ENCODE measurements at regions not wholly inside any gene's neighbourhood (a gene's known extent, or its start where the extent isn't known, plus 50 kb on each side); places are given as distances from the start of the nearest gene placed in this dataset.

- no peak for DNase-seq
Observed at GRCh38 chr11:23688411-23688810, 808.4 kb upstream of the LUZP2 start.

GRCh38 chr11:23688835-23689234 is 808.0 kb upstream of the LUZP2 start:
- no peak for DNase-seq

GRCh38 chr11:23696688-23697415 is 800.0 kb upstream of the LUZP2 start:
- no peak for DNase-seq

DNA sequence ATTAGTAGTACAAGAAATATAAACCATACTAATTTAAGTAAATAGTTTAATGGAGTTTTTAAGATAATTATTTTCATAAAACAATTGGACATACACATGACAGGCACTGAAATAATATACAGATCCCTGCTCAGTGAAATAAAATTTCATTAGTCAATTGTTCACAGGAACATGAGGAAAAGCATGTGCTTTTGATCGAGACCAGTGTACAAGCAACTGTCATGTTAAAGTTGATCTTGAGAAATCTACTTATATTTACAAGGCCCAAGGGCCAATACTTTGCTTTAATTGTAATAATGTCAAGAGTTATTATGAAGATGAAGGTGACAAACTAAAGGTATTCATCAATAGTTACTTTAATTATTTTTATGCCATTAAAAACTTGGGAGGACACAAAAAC is 792.7 kb upstream of the LUZP2 start:
- DNase-seq = no peak

- no peak for DNase-seq
Observed at GRCh38 chr11:23711981-23712380, 784.9 kb upstream of the LUZP2 start.

DNA sequence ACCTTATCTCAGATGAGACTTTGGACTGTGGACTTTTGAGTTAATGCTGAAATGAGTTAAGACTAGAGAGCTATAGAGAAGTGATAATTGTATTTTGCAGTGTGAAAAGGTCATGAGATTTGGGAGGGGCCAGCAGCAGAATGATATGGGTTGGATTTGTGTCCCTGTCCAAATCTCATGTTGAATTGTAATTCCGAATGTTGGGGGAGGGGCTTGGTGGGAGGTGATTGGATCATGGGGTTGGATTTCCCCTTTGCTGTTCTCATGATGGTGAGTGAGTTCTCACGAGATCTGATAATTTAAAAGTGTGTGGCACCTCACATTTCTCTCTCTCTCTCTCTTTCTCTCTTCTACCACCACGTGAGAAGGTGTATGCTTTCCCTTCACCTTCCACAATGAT is 777.8 kb upstream of the LUZP2 start:
- DNase-seq = no peak

- DNase-seq = no peak
Observed at GRCh38 chr11:23723861-23724260, 773.0 kb upstream of the LUZP2 start.

- no peak for DNase-seq
Observed at GRCh38 chr11:23725752-23726151, 771.1 kb upstream of the LUZP2 start.

GRCh38 chr11:23727387-23727786 is 769.5 kb upstream of the LUZP2 start:
- no peak for DNase-seq

DNA sequence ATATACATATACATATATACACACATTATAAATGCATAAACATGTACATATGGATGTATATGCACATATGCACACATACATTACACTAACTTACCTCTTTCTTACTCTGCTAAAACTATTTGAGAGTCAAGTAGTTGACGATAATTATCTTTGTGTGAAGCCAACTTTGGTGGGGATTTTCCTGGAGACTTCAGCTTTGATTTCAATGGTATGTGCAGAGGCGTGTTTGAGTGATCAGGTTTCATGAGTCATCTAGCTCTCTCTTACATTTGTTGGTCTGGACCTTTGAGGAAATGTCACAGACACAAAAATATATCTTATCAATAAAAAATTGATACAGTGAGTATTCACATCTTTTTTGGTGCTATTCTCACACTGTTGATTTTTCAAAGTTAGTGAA is 769.1 kb upstream of the LUZP2 start:
- DNase-seq = no peak

DNA sequence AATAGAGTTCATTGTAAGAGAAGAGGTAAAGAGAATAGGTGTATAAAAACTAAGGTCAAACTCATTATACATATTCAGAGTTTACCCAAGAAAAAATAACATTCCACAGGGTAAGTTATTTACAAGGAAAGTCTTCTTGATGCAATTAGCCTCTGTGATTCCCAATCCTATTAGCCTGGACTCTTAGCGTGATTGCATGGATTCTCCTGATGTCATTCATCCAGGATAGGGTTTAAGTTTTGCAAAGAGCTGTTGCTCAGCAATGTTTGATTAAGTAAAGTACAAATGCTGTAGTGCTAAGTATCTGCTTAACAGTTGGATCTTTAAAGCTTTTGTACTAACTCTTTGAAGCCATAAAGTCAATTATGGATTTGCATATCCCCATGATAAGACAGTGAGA is 767.8 kb upstream of the LUZP2 start:
- DNase-seq = no peak

- no peak for DNase-seq
Observed at GRCh38 chr11:23730307-23730998, 766.4 kb upstream of the LUZP2 start.

DNA sequence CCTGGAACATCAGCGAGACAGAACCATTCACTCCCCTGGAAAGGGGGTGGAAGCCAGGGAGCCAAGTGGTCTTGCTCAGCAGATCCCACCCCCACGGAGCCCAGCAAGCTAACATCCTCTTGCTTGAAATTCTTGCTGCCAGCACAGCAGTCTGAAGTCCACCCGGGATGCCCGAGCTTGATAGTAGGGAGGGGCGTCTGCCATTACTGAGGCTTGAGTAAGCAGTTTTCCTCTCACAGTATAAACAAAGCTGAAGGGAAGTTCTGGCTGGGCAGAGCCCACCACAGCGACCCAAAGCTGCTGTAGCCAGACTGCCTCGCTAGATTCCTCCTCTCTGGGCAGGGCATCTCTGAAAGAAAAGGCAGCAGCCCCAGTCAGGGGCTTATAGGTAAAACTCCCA is 764.8 kb upstream of the LUZP2 start:
- DNase-seq = no peak

DNA sequence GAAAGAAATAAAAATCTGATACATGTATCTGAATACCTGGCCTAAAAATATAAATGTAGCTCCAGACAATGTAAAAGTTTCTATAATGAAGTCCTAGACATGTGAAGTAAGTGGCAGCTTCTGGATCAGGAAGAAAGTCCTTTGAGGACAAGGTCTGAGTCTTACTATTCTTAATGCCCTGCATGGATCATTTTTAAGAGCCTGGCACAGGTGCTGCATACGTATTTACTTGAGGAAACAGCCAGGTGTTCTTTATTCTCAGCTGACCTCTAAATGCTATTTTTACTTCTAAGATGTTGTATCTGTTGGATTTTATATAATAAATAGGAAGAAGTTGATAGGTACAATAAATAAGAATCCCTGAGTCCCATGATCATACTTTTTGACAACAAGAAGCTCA is 750.0 kb upstream of the LUZP2 start:
- DNase-seq = no peak

DNA sequence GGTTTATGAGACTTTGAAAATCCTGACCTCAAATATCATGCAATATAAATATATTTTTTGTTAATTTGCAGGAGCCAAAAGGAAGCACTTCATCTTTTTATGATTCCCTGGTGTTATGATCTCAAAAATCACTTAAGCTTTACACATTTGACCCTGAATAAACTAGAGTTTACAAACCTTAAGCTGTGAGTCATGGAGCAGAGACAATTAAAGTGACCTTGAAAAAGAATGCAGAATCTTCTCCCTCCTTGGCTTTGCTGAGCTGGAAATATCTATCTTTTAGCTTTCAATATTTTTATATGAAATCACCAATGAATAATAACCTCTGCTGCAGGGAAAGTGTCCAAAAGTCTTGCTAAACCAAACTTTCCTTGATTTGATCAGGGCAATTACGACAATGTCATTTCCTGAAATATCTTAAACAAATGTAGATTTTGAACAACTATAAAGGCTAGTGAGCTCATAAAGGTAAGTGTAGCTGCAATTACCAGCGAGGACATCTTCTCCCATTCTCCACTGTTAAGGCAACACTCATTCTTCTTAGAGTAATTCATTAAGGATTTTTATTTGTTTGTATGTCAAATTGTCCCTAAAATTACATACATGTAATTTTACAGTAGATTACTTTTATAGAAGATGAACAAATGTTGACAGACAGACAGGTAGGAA is 747.0 kb upstream of the LUZP2 start:
- no peak for DNase-seq

- DNase-seq = no peak
Observed at GRCh38 chr11:23751280-23751679, 745.6 kb upstream of the LUZP2 start.

DNA sequence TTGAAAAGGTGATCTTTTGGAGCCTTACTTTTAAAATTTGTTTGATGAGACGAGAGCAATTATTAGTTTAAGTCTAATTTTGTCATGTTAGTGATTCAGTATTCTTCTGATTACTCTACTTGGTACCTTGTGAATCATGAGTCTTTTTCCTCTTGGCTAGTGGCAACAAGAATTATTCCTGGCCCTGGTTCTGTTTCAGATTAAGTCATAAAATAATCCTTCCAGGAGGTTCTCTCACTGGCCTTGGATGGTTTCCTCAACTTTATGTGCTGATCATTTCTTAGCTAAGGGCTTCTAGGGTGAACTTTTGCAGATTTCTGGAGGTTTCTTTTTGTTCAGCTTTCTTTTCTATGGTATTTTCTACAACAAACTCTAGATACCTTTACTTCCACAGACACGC is 741.8 kb upstream of the LUZP2 start:
- DNase-seq = no peak

GRCh38 chr11:23755769-23756168 is 741.1 kb upstream of the LUZP2 start:
- no peak for DNase-seq

DNA sequence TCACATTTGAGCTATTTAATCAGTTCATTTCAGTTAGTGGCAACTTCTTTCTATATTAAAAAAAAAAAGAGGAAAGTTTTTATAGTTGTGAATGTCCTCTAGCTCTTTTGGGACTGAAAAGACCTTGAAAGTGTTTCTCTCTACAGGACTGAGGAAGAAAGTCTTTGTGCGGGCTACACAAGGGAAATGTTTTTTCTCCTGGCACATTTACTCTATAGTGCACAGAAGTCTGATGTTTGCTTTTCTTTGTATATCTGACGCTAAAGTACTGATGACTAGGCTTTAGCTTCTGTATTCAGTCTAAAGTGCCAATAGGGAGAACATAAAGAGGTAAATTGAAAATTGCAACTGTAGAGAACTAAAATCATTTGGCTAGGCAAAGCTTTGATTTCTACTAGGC is 737.4 kb upstream of the LUZP2 start:
- DNase-seq = no peak

- DNase-seq = no peak
Observed at GRCh38 chr11:23764286-23764685, 732.6 kb upstream of the LUZP2 start.

DNA sequence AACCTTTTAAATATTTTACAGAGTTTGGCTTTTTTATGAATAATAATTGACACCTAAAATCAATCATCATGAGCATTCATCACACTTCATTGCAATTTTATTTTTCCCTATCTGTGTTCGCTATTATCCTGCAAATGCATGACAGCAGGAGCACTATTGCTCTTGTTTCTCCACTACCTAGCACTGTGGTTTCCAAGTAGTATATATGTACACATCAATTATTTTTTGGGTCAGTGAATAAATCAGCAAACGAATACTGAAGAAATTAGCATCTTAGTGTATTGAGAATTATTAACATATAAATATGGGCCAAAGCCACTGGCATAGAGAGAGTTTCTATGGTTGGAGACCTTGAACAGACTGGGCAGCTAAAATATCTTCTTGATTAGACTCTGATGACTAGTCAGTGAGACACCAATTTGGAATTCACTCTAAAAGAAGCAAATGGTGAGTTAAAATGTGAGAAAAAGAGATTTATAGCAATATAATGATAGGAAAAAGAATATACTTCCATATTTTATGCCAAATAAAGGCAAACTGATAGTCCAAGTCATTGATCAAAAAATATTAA is 731.1 kb upstream of the LUZP2 start:
- DNase-seq = no peak

DNA sequence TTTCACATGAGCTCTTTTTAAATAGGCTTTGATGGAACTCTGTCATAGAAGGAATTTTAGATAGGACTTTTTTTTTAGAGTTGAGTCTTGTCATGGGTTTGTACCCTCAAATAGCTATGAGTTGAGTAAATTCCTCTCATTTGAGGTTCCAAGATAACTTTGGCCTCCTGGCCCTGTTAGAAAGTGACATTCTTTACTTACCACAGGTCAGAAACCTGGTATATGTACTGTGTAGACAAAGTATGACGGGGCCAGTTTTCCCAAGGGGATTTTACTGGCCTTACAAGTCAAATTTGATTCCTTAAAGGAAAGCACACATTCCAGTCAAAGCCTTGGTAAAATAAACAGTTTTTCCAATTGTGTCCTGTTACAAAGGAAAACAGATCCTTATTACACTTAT is 729.3 kb upstream of the LUZP2 start:
- DNase-seq = no peak

GRCh38 chr11:23769214-23769613 is 727.6 kb upstream of the LUZP2 start:
- no peak for DNase-seq

- no peak for DNase-seq
Observed at GRCh38 chr11:23772081-23772480, 724.8 kb upstream of the LUZP2 start.

All from SW 1271 (cell line).